ENCODE measurements at regions not wholly inside any gene's neighbourhood (a gene's known extent, or its start where the extent isn't known, plus 50 kb on each side); places are given as distances from the start of the nearest gene placed in this dataset.

DNA sequence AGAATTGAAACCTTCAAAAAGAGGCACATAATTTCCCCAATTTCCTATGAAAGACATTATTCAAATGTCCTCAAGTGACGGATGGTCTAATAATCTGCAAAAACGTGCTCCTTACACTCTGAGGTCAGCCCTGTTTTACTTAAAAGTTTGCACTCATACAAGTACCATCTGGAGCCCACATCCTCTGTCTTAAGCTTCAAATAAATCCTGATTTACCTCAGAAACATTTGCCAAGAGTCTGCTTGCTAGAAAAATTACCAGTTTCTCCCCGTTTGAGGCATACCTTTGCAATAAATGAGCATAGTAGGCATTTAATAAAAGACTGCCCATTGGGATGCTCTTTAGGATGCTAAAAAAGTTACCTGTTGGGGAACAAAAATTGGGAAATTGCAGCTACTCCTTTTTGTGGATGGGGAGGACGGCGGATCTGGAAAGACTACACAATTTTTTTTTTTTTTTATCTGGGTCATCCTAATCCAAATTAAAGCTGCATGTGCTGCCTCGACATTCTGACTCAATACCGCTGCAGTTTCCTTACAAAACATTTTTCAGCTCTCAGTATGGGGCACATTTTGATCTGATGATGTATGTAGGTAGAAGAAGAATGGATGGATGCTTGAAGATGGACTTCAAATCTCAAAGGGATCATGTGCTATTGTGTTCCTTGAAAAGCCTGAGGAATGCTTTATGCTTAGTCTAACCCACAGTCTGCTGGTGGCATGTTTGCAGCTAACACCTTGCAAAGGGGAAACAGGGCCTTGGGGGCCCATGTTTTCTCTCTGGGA lies 233.7 kb upstream of the ADAMTS9 start:
- TF ChIP-seq POLR2A (IDR thresholded peaks at IDR 0.05; ENCODE audit: low read length) (no peak), GATA1 (IDR thresholded peaks at IDR 0.05; ENCODE audit: low read depth, low read length) (no peak)
